ENCODE measurements at regions not wholly inside any gene's neighbourhood (a gene's known extent, or its start where the extent isn't known, plus 50 kb on each side); places are given as distances from the start of the nearest gene placed in this dataset.
"Not testable (repeated sequence)": the region's sequence is repeated elsewhere in the genome, so short reads cannot be mapped to it uniquely, and the experiment has no call there.

DNA sequence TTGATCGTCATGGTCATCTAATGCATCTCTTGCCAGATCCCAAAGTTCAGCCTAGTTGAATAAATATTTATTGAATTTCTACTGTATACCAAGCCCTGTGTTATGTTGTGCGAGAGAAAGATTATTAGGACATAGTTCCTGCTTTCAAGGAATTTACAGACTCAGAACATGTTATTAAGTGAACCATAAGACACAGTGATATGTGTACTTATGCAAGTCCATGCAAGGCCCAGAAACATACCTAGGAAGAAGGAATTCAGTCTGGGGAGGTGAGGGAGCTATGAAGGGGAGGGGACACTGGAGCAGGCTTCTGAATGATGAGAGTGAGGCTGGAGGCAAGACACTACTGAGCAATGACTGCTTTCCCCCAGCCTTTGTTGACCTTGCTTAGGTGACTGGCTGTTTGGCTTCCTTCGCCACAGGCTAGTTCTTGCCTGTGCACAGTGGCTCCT is 81.4 kb downstream of the ACAA2 start:
- DNase-seq: no peak

DNA sequence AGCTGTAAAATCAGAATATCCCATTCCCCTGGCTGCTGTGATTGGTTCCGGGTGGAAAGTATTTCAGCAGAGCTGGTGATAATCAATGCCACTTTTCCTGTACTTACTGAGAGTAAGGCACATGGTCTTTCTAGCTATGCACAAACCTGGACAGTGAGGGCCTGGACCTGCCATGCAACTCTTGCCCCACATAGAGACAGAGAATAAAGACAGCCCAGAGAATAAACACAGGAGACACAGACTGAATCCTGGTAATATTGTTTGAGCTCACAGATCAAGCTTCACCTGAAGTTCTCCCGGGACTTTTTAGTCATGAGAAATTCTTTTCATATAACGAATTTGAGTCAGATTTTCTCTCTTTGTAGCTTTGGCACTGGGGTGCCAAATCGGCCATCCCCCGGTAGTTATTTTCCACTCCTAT is 81.9 kb downstream of the ACAA2 start:
- no peak for DNase-seq

DNA sequence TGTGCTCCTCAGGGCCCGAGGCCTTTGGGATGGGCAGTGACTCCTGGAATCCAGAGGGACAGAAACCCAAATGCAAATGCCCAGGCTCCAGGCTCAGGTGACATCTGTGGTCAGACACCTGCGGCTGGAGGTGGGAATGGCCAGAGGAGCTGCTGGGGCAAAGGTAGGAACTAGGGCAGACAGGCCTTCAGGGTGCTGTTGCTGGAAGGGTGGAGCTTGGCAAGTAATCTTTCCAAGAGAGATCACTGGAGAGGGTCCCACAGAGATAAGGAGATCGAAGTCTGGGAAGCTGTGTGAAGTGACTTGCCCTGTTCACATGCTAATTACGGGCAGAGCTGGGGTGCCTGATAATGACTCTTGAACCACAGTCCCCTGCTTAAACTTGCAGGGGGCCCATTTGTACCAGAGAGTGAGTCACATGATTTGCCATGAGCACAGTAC is 82.4 kb downstream of the ACAA2 start:
- DNase-seq: no peak

DNA sequence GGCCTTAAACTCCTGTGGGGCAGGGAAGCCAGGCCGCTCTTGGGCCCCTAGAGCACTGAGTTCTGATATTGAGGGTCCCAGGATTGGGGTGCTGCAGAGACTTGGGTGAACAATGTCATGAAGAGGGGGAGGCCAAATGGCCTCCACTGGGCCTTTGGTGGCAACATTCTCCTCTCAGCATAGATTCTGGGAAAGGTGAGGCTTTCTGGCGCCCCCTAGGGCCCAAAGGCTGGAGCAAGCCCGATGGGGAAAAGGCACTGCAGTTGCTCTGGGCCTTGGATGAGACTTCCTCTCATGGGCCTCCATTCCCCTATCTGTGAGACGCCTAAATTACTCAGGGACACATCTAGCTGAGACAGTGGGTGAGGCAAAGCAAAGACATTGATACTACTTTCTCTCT is 84.8 kb downstream of the ACAA2 start:
- peak; percentile 42 for DNase-seq

DNA sequence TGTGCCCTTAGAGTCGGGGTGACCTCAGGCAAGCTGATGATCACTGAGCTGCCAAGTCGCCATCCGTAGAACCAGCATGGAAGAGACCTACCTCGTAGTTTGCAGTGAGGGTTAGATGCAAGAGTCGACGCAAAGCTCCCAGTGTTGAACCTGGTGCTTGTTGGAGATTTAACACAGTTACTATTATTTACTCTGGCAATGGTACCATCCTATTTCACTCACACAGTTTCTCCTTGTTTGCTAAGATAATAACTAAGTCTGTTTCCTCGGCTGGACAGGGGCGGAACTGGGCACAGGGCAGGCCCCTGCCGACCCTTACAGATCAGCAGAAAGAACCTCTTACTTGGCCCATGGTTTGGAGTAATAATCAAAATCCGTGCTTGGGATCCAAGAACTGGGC is 85.5 kb downstream of the ACAA2 start:
- DNase-seq: no peak

DNA sequence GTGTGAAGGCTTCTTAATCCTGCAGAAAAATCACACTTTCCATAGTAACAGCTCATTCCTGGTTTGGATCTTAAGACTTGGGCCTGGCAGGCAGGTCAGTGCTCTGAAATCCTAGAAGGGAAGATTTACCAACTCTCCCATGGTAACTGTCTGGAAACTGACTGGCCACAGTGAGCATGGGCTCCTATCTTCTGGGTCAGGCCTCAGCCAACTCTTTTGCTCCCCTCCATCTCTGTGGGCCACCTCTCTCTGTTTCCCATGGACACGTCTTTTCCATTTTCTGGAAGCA is 86.7 kb downstream of the ACAA2 start:
- no peak for DNase-seq

DNA sequence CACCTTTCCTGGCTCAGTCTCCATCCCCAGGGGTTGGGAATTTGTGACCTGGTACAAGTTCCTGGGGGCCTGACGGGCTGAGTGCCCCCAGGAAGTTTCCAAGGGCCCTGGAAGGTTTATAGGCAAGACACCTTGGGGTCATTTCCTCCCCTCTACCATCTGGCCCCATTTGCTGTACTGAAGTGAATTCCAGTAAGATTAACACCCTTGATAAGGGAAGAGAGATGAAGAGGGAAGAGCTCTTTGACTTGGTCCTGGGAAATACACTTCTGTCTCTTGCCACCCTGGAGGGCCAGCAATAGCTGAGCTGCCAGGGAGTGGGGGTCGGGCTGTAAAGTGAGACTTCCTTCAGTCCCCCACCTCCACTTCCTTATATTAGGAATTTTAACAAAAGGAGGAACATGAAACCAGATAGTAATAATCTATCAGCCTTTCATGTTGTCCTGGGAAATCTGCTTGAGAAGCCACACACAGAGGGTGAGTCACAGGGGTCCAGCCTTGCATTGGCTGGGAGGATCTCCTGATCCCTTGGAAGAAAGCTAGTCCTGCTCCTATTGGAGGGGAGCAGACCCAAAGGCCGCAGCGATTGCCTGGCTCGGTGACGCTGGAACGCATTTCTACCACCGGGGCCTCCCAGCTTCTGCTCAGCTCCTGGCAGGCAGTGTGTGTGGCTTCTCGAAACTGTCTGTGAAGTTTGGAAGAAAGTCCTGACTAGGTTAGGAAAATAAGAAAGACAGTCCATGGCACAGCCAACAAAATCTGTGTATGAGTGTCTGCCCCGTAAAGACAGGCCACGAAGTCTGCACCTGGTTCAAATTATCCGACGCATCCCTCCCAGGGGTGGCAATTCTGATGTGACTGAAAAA is 87.3 kb downstream of the ACAA2 start:
- no peak for DNase-seq

DNA sequence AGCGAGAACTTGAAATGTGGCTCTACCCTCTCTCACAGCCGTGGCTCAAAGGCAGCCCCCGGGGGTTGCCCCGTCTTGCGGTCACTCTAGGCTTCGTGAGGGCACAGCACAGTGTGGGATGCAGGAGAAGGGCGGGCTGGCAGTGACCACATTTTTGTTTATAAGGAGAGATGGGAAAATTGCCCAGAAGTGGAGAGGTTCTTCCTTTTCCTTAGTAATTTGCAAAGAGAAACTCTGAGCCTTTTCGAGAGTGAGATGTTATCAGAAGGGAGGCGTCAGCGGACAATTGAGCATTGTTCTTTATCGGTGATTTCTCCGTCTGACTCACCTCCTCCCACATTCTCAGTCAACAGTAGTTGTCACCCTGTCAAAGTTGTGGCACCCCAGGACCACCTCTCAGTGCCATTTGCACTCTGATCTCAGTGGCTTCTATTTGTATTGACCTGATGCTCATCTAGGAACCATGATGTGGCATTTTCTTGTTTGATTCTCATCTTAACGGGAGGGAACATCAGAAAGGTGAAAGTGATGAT is 89.6 kb downstream of the ACAA2 start:
- DNase-seq: no peak

DNA sequence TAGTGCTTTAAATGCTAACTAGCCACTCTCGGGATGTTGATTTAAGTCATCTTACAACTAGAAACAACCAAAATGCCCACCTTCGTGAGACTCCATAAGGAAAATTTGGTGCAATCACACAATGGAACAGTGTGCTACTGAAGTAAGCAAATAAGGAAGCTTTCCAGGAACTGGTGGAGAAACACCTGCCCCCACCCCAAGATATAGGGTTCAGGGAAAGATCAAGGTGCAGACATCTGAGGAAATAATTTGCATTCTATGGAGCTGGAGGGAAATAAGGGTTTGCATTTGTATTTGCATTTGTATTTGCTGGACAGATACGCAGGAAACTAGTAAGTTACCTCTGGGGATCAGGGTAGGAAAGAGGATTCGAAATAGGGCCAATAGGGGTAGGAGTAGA is 90.9 kb downstream of the ACAA2 start:
- no peak for DNase-seq

DNA sequence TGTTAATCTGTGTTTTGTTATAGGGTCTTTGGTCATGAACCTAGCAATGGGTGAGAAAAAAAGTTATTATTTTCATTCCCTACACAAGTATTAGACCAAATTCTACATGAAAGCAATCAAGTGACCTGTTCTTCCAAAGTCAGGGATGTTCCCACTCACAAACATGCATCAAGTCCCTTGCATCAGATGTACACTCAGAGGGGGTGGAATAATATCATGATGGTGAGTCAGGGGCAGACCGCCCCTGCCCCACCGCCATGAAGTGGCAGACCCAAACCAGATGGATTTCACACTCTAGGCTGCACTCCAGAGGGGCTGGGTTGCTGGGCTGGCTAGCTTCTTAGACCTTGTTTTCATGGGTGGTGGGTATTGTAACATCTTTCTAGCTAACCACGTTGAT is 91.4 kb downstream of the ACAA2 start:
- DNase-seq: no peak

DNA sequence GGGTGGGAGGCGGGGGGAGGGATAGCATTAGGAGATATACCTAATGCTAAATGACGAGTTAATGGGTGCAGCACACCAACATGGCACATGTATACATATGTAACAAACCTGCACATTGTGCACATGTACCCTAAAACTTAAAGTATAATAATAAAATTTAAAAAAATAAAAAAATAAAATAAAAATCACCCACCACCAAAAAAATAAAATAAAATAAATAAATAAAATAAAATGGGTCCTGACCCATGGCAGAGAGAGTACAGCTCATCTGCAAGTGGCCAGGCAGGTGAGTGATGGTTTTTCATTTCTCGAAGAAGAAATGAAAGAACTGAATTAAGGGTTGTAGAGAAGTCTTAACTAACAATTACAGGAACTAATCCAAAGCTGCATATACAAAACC is 92.4 kb downstream of the ACAA2 start:
- DNase-seq: not testable (repeated sequence)

DNA sequence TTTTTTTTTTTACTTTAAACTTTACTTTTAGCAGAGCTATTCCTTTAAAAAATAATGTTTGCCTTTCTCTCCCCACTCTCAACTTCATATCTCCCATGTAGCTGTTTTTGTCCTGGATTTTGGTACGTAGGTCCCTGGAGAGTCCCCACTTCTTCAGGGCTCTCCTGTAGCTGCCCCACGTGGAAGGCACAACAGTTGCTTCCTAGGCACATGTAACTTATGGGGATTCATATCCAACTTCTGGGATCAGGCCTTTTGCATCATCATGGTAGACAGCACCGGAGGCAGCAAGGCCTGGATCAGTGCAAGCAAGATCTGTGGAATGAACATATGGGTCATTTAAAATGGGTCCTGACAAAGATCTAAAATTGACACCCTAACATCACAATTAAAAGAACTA is 95.7 kb downstream of the ACAA2 start:
- DNase-seq: no peak

DNA sequence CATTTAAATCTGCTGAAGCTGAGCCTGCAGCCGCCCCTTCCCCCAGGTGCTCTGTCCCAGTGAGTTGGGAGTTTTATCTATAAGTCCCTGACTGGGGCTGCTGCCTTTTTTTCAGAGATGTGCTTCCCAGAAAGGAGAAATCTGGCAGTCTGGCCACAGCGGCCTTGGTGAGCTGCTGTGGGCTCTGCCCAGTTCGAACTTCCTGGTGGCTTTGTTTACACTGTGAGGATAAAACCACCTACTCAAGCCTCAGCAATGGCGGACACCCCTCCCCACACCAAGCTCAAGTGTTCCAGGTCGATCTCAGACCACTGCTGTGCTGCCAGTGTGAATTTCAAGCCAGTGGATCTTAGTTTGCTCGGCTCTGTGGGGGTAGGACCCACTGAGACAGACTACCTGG is 97.3 kb downstream of the ACAA2 start:
- DNase-seq: peak; percentile 14

DNA sequence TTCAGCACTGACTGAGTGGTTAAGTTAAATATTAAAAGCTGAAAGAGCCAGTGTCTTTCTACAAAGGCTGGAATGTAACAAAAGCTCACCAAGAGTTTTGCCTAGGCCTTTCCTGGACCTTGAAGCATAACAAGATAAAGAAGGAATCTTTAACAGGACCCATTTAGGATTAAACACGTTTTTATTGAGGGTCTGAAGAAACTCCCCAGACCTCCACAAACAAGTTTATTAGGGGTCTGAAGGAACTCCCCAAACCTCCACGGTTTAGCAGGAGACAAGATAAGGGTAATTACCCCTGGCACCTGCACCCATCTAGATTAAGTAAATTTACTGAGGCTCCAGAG is 104.0 kb downstream of the ACAA2 start:
- no peak for DNase-seq

DNA sequence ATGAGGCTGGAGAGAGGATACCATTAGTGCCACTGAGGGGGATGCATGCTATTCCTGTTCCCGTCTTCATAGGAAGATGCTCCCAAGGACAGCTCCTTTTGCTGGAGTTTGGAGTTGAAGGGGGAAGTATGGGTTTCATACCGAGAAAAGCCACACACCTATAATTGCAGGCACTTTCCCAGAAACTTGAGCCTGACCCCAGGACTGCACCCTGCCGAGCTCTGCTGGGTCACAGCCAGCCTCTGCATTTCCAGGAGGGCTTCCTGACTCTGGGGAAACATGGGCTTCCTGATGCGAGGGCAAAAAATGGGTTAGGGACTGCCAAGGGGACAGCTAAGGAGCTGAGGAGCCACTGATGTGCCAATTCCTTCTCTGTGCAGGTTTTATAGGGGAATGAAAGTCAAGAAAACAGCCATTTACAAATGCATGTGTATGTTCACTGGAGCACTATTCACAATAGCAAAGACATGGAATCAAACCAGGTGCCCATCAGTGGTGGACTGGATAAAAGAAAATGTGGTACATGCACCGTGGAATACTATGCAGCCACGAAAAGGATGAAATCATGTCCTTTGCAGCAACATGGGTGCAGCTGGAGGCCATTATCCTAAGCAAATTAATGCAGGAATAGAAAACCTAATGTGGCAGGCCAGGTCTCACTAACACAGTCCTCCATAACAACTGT is 104.5 kb downstream of the ACAA2 start:
- no peak for DNase-seq

DNA sequence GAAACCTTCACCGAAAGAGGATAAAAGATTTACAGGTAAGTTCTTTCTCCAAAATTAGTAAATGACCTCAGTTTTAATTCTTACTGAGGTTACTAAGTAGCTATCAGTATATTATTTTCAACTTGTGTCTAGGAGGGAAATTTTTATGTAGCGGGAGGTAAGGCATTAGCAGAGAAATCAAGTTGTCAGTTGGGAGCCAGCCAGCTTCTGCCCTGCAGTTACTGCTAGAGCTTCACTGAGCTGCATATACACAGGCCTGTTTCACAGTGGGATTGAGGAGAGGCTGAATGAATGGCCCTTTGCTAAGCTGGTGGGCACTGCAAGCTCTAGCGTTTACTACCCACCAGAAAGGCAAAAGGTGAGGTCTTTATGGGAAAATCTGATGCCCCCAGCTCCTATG is 105.7 kb downstream of the ACAA2 start:
- DNase-seq: no peak

DNA sequence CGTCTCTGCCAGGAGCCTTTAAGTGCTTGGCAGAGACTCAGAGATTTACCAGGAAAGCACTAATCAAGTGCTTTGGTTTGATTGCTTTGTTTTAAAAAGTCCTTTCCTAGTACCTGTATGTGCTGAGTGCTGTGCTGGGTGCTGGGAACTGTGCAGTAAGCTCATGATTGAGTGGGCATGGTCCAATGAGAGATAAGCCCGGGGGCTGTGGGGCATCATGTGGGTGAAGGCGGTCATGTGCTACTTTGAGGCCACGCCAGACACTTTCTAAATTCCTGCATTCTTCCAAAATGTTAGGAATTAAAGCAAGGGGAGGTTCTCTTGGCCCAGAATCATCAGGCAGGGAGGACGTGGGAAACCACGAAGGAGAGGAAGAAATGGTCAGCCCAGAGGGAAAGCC is 109.0 kb downstream of the ACAA2 start:
- DNase-seq: no peak

DNA sequence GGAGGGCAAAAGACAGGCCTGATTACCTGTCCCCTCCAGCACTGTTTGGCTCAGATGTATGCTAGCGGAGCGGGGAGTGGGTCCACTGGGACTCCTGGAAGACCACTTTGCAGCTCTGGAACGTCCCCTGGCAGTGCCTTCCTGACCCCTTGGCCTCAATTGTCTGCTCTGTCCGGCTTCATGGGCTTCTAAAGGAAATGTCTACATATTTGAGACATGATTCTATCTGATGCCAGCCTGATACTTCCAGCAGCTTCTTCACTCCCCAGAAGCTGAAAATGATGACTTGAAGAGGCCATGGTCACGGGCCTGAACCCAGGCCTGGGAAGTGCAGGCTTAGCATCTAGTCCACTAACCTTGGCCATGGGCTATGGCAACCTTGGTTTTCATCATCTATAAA is 112.1 kb downstream of the ACAA2 start:
- no peak for DNase-seq

DNA sequence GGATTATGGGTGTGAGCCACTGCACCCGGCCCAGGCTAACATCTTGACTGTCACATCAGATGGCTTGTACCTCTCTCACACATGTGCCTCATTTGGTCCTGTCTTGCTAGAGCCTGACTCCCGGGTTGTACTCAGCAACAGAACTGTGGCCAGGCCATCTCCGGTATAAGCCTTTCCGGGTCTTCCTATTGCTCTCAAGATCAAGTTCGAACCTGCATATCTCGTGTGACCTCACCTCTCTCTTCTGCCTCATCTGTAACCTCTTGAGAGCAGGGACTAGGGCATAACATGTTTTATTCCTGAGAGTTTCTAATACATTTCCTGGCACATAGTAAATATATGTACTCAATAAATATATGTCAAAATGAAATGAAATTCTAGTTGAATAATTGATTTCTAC is 114.0 kb downstream of the ACAA2 start:
- no peak for DNase-seq

DNA sequence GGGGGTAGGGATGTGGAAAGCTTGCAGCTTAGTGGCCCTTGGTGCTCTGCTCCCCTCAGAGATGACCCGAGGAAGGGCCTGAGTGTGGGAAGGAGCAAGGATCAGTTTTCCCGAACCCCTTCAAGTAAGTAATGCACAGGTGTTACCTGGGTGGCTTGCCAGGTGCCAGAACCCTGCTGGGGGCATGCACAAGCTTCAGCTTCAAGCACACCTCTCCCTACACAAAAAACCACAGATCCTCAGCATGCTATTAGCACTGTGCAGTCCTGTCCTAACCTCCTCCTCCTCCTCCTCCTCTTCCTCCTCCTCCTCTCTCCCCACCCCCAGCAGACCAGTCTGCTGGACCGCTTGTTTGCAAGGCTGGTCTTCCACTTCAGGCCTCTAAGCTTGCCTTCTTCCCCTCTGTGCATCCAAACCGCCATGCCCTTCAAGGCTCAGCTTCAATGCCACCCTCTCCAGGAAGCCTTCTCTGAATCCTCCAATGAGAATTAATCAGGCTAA is 114.8 kb downstream of the ACAA2 start:
- DNase-seq: no peak

DNA sequence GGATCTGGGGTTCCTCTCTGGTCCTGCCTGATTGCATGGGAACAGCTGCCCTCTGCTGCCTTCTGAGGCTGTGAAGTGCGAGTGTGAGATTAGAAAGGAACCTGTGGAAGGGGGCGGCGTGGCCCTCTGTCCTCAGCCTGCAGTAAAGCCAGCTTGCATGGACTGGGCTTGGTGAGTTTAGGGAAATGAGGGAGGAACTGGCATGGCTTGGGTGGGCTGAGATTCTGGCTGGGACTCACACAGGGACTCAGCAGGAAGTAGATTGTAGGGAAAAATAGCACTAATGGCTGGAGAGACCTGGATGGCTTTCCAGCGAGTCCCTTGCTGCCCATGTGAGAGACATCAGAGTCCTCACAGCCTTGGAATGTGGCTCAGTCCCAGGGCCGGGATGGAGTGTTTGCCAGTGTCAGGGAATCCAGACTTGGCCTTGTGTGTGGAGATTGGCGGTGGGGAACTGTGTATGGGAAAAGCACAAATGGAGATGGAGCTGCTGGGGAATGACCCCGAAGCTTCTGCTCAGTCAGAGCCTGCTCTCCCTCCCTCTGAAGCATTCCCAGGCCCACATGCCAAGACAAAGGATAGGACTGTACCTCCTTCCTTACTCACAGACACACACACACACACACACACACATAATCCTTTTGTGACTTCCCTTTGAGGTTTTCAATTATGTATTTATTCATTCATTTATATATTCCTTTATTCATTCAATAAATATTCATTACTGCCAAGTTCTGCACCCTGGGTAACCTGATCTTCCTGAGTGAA is 115.4 kb downstream of the ACAA2 start:
- no peak for DNase-seq

DNA sequence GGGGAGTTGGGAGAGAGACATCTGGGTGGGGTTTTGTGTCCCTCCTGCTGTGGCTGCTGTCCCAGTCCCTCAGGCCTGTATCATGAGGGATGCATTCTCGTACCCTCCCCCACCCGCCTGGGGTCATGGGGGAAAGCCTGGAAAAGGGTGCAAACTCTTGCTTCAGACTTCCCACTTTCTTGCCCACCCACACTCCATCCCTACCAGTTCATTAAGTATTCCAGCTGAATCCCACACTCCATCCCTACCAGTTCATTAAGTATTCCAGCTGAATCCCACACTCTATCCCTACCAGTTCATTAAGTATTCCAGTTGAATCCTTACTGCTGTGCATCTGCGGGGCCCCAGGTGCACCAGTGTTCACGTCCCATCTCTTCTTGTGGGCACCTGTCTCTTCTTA is 116.3 kb downstream of the ACAA2 start:
- no peak for DNase-seq

DNA sequence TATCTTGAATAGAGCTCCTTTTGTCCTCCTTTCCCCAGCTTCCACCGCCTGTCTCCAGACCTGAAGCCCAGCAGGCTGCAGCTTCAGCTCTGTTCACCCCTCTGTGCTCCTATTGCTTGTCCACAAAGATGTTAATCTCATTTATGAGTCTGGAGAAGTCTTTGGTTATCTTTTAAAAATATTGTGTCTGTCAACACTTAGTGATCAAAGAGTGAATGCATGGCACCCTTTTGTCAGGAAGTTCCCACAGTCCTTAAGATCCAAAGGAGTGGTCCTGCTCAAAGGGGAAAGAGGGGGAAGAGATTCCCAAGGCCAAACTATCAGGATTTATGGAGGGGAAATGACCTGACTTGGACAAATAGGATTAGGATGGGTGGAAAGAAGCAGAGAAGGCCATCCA is 118.9 kb downstream of the ACAA2 start:
- no peak for DNase-seq

DNA sequence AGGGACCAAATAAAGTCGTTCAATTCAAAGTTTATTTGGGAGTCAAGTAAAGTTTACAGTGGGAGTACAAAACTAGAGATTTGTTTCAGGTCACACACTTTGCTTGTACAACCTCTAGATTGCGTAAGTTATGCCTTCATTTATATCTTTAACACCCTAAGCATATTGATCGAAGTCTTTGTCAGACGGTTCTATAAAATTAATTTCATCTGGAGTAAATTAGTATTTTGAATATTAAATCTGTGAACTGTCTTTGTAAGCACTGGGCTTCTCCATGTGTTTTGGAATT is 119.7 kb downstream of the ACAA2 start:
- no peak for DNase-seq
